ENCODE measurements at regions not wholly inside any gene's neighbourhood (a gene's known extent, or its start where the extent isn't known, plus 50 kb on each side); places are given as distances from the start of the nearest gene placed in this dataset.
A peak's percentile ranks its signal among the peaks of the same experiment; 100 is the strongest.

DNA sequence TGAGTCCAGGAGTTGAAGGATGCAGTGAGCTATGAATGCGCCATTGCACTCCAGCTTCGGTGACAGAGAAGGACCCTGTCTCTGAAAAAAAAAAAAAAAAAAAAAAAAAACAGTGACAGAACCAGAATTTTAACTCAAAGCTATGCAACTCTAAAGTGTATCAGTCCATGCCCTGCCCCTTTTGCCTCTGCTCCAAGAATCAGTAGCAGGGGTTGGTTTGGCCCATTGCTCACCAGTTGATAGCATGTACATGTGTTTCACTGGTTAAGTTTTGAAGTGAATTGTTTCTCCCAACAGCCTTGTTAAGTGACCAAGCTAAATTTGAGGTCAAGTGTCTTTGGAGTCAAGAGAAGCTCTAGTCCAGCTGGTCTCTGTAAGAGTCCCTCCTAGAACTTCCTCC lies 245.9 kb downstream of the PLPP3 start:
- H3K4me3 ChIP-seq, result no peak overlapping the region
- intact Hi-C loops (cut with DNase I), result no loop called here
- WGBS, 2 donors, result 100% methylated on average over 2 of the region's 2 CpGs
- H3K36me3 ChIP-seq (replicated peaks in 1 of 2; ENCODE audit: insufficient read depth in 1 of 2, low read depth in 2 of 2), result no peaks in the 10 kb centered on the region
- TF ChIP-seq, protein P1, sequence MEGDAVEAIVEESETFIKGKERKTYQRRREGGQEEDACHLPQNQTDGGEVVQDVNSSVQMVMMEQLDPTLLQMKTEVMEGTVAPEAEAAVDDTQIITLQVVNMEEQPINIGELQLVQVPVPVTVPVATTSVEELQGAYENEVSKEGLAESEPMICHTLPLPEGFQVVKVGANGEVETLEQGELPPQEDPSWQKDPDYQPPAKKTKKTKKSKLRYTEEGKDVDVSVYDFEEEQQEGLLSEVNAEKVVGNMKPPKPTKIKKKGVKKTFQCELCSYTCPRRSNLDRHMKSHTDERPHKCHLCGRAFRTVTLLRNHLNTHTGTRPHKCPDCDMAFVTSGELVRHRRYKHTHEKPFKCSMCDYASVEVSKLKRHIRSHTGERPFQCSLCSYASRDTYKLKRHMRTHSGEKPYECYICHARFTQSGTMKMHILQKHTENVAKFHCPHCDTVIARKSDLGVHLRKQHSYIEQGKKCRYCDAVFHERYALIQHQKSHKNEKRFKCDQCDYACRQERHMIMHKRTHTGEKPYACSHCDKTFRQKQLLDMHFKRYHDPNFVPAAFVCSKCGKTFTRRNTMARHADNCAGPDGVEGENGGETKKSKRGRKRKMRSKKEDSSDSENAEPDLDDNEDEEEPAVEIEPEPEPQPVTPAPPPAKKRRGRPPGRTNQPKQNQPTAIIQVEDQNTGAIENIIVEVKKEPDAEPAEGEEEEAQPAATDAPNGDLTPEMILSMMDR (IDR thresholded peaks at IDR 0.05), result no peak
- TF ChIP-seq POLR2A (IDR thresholded peaks at IDR 0.05), result no peak
- no peaks in the 10 kb centered on the region for H3K9me3 ChIP-seq
- H3K27ac ChIP-seq, result no peak overlapping the region
- H3K27me3 ChIP-seq, result no peaks in the 10 kb centered on the region
- DNase-seq, result no peak
- H3K4me1 ChIP-seq, result no peaks in the 10 kb centered on the region
- ATAC-seq, result no peak

DNA sequence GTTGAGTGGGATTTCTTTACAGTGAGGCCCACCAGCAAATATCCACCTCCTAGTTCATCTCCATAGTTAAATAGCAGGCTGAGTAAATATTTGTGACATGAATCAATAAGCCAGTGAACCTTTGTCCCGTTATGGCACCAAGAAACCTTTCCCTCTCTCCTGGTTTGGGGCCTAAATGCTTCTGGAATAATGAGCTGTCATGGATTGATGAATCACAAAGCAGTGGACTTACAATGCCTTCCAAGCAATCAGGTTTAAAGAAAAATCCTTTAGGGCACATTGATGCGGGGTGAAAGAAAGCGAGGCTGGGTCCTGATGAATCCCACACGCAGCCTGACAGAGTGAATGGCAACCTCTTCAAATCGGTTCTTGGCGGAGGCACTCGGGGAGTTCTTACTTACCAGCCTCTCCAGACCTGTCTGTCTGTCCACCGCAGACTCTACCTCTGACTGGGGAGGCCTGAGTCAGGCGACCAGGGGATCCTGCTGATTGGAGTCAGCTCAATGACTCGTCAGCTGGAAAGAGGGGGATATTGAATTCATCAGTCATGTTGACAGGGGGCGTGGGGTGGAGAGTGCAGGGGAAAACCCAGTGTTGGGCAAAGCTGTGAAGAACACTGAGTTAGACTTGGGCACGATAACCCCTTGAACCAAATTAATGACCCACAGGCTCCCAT lies 247.3 kb downstream of the PLPP3 start:
- ATAC-seq (no peak), DNase-seq (peak in 1 of 4 donors; percentile 7)
- Histone ChIP-seq H3K27me3 (no peaks in the 10 kb centered on the region), H3K4me3 (no peak overlapping the region), H3K27ac (no peak overlapping the region), H3K9me3 (no peaks in the 10 kb centered on the region), H3K36me3 (replicated peaks in 1 of 2; ENCODE audit: insufficient read depth in 1 of 2, low read depth in 2 of 2) (no peaks in the 10 kb centered on the region), H3K4me1 (no peaks in the 10 kb centered on the region)
- WGBS, 2 donors, result 57 to 61% methylated on average over 12 of the region's 12 CpGs
- intact Hi-C loops (cut with DNase I), result no loop called here
- no peak for TF ChIP-seq POLR2A (IDR thresholded peaks at IDR 0.05)
- TF ChIP-seq, protein P1 (IDR thresholded peaks at IDR 0.05), result no peak

DNA sequence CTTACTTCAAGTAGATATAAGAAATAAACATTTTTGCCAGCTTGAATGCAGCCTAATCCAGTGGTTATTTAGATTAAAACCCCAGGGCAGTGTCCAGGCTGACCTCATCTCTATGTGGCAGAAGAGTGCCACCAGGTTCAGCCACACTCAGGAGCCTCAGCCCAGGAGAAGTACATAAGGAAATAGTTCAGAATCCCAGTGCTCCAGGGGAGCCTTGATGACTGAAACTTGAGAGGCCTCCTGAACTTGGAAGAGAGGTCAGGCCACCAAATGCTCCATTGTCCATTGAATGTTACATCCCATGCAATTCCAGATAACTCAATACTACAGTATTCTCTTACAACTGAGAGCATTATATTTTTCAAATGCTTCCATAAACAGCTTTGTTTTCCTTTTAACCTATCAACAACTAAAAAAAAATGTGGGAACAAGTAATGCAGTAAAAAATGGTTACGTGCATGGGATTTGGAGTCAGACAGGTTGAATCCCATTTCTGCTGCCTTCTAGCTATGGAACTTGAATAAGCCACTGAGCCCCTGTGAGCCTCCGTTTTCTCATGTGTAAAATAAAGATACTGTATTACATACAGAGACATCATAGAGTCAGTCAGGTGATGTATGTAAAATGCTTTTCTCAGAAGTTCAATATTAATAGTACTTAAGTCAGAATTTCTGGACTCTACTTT lies 248.0 kb downstream of the PLPP3 start:
- ATAC-seq (no peak), DNase-seq (no peak)
- no peak for TF ChIP-seq POLR2A (IDR thresholded peaks at IDR 0.05)
- TF ChIP-seq, protein P1 (IDR thresholded peaks at IDR 0.05), result no peak
- H3K36me3 ChIP-seq (replicated peaks in 1 of 2; ENCODE audit: insufficient read depth in 1 of 2, low read depth in 2 of 2), result no peaks in the 10 kb centered on the region
- 72 to 91% methylated on average over 2 of the region's 2 CpGs for WGBS, 2 donors
- intact Hi-C loops (cut with DNase I), result no loop called here
- no peak overlapping the region for H3K27ac ChIP-seq
- H3K4me3 ChIP-seq, result no peak overlapping the region
- no peaks in the 10 kb centered on the region for H3K4me1 ChIP-seq
- H3K9me3 ChIP-seq, result no peaks in the 10 kb centered on the region
- H3K27me3 ChIP-seq, result no peaks in the 10 kb centered on the region

DNA sequence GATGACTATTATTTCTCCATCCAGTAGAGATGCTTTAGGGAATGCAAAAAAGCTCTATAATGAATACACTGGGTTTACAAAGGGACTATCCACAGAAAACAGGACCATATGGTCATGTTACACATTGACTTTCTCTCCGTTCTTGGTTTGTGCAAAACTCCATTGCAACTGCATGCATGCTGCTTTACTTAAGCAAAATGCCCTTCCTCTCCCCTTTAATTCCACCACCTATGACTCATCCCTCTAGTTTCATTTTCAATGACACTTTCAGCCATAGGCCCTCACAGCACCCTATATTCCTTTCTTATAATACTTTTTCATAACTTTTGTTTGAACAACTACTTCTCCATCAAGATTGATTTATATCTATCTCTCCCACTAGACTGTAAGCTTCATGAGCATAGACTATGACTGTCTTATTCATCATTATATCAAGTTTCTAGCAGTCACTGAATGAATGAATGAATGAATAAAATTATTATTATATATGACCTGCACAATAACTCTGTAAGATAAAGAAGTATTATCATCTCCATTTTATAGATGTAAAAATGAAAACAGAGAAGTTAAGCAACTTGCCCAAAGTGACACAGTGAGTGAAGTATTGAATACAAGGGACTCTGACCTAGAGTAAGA lies 248.9 kb downstream of the PLPP3 start:
- intact Hi-C loops (cut with DNase I), result no loop called here
- Histone ChIP-seq H3K27me3 (no peaks in the 10 kb centered on the region), H3K27ac (no peak overlapping the region), H3K4me1 (no peaks in the 10 kb centered on the region), H3K9me3 (no peaks in the 10 kb centered on the region), H3K4me3 (no peak overlapping the region), H3K36me3 (replicated peaks in 1 of 2; ENCODE audit: insufficient read depth in 1 of 2, low read depth in 2 of 2) (no peaks in the 10 kb centered on the region)
- no peak for DNase-seq
- no peak for ATAC-seq
- WGBS, 2 donors, result 78 to 88% methylated on average over 1 of the region's 1 CpG
- TF ChIP-seq, protein P1 (IDR thresholded peaks at IDR 0.05), result no peak
- no peak for TF ChIP-seq POLR2A (IDR thresholded peaks at IDR 0.05)
